HUES64 (cell line): ENCODE measurements at regions not wholly inside any gene's neighbourhood (a gene's known extent, or its start where the extent isn't known, plus 50 kb on each side); places are given as distances from the start of the nearest gene placed in this dataset.
"Not testable (repeated sequence)": the region's sequence is repeated elsewhere in the genome, so short reads cannot be mapped to it uniquely, and the experiment has no call there.

Experiments
- H3K27ac ChIP-seq: 2 replicates; pipeline ENCODE4 v1.7.0; 2013; ENCODE audit warnings: low read depth, low read length, inconsistent platforms
- H3K27me3 ChIP-seq: 2 replicates; pipeline ENCODE4 v1.6.1; 2013; ENCODE audit warnings: mild to moderate bottlenecking, low read length; ENCODE audit not compliant: insufficient read depth
- H3K36me3 ChIP-seq: 2 replicates; pipeline ENCODE4 v1.6.1; 2013; ENCODE audit warnings: mild to moderate bottlenecking, low read length; ENCODE audit not compliant: insufficient read depth
- H3K4me1 ChIP-seq: 2 replicates; pipeline ENCODE4 v1.6.1; 2013; ENCODE audit warnings: mild to moderate bottlenecking, low read length, moderate library complexity; ENCODE audit not compliant: insufficient read depth
- H3K4me3 ChIP-seq: 2 replicates; pipeline ENCODE4 v1.5.1; 2013; ENCODE audit warnings: mild to moderate bottlenecking, low read length, moderate library complexity
- H3K9ac ChIP-seq: 2 replicates; pipeline ENCODE4 v1.6.1; 2013; ENCODE audit warnings: mild to moderate bottlenecking, low read depth, low read length
- H3K9me3 ChIP-seq: 2 replicates; pipeline ENCODE4 v1.6.1; 2013; ENCODE audit warnings: low read depth, low read length; ENCODE audit not compliant: insufficient read depth
- WGBS: fragments of 150-250, 120-280 bp; methylation state at CpG from one replicate; pipeline ENCODE4 v1.1.7; 2013; ENCODE audit warnings: missing lambda C conversion rate; 5-methylcytosine and 5-hydroxymethylcytosine counted together

DNA sequence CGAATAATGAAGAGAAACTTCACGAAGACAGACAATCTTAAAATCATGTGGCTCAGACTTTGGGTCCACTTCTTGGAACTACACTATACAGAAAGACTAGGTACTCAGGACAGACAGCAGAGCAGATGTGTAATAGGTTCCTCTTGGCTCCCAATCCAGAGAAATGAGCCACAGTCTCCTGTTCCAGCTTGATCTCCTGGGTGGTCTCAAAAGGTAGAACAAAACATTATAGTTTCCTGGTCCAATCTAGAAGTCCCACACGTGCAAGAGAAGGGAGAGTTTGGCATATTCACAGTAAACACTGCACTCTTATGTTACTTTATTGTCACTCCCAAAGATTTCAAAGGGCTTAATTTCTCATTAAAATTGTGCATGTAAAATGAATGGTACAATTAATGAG is 134.5 kb upstream of the FIBIN start:
- no peaks in the 10 kb centered on the region for H3K4me1 ChIP-seq
- no peak overlapping the region for H3K9ac ChIP-seq
- no peak overlapping the region for H3K4me3 ChIP-seq
- no peaks in the 10 kb centered on the region for H3K9me3 ChIP-seq
- no peaks in the 10 kb centered on the region for H3K36me3 ChIP-seq
- H3K27me3 ChIP-seq: no peaks in the 10 kb centered on the region
- H3K27ac ChIP-seq: no peak overlapping the region
- 100% methylated on average over 3 of the region's 3 CpGs for WGBS

DNA sequence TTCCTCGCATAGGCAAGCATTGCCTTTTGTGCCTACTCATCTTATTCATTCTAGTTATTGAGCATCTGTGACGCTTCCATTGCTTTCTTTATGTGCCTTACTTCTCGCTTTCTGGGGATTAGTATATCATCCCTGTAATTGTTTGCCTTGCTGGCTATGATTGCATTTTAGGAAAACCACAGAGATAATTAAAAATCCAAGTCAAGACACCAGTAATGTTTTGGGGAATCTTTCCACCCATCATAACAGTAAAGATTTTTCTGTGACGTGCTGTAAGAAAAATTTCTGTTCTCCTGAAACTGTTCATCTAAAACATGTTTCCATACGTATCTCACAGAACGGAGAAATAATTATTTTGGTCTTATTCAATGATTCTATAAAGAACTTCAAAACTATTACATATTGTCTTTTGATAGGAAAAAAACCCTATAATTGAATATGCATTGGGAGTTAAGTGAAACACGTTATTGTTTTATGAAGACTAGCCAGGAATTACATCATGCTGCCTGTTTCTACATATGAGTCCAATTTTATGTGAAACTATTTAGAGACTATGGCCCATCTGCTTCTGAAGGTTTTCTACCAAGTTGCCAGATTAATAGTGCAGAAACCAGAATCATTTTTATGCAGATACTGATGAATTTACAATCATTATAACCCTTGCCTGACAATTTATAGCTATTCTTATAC is 133.7 kb upstream of the FIBIN start:
- Histone ChIP-seq H3K27ac (no peak overlapping the region), H3K36me3 (no peaks in the 10 kb centered on the region), H3K9ac (no peak overlapping the region), H3K4me1 (no peaks in the 10 kb centered on the region), H3K4me3 (no peak overlapping the region), H3K9me3 (no peaks in the 10 kb centered on the region), H3K27me3 (no peaks in the 10 kb centered on the region)
- 92% methylated on average over 5 of the region's 7 CpGs for WGBS

DNA sequence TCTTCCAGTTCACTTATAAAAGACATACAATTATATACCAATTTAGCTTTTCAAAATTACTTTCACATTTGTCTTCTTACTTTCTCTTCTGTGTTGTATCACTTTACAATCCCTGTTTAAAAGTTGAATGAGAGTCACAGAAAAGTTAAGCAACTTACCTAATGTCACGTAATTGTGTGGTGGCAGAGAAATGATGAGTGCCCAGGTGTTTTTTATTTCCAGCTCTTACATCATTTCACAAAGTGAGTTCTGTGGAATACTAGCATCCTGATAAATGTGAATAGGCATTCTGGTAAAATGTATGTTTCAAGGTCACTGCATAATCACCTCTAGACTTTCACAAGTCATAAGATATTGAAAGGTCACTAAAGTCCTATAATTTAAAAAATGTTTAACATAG is 133.0 kb upstream of the FIBIN start:
- H3K9ac ChIP-seq: no peak overlapping the region
- H3K4me1 ChIP-seq: no peaks in the 10 kb centered on the region
- H3K36me3 ChIP-seq: no peaks in the 10 kb centered on the region
- WGBS: 100% methylated on average over 1 of the region's 1 CpG
- H3K9me3 ChIP-seq: no peaks in the 10 kb centered on the region
- H3K27ac ChIP-seq: no peak overlapping the region
- H3K27me3 ChIP-seq: no peaks in the 10 kb centered on the region
- H3K4me3 ChIP-seq: no peak overlapping the region

DNA sequence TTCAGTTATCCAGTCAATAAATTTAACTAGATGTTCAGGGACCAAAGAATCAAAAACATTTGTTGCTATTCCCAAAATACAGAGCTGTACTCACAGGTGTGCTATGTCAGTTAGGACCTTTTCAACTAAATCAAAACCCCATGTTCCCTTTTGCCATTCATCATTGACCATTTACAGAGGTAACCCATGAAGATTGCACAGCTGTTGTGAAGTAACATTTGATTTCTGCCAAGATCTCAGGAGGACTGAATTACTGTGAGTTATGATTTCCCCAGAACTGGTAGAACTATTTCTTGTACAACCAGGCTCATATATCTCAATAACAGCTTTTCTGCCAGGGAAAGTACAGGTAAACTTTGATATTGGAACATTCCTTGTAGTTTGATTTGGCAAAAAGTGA is 131.1 kb upstream of the FIBIN start:
- H3K4me1 ChIP-seq: no peaks in the 10 kb centered on the region
- H3K9ac ChIP-seq: no peak overlapping the region
- H3K36me3 ChIP-seq: no peaks in the 10 kb centered on the region
- H3K9me3 ChIP-seq: no peaks in the 10 kb centered on the region
- no peak overlapping the region for H3K4me3 ChIP-seq
- no peak overlapping the region for H3K27ac ChIP-seq
- no peaks in the 10 kb centered on the region for H3K27me3 ChIP-seq

DNA sequence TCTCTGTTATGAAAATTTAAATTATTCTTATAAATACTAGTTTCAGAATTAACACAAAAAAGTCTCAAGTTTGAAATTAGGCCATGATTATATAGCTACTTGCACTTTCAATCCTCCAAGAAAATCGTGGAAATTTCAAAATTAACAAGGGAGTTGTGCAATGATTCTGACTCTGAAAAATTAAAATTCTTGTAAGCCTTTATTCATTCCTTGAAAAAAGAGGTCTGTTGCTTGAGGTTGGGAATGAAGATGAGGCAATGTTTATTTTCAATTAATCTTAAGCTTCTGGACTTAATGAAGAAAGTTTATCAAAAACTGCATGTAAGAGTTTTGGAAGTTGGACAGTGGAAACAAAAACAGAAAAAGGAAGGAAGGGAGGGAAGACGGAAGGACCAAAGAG is 128.2 kb upstream of the FIBIN start:
- no peaks in the 10 kb centered on the region for H3K4me1 ChIP-seq
- no peaks in the 10 kb centered on the region for H3K36me3 ChIP-seq
- 90% methylated on average over 1 of the region's 2 CpGs for WGBS
- no peak overlapping the region for H3K27ac ChIP-seq
- H3K27me3 ChIP-seq: no peaks in the 10 kb centered on the region
- no peaks in the 10 kb centered on the region for H3K9me3 ChIP-seq
- no peak overlapping the region for H3K9ac ChIP-seq
- no peak overlapping the region for H3K4me3 ChIP-seq

DNA sequence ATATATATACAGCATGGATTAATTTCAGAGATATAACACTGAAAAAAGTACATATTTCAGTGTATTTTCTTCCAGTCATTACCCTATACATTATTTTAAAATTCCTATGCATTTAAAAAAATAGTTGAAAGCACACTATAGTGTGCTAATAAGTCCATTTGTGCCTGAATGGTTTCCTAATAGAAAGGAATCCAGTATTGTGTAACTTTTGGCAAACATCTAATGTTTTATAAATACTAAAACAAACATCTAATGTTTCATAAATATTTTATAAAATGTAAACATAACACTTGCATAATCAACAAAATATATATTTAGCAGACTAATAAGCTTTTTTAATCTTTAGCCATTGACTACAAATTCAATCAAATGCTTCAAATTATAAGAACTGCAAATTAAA is 126.6 kb upstream of the FIBIN start:
- Histone ChIP-seq H3K9me3 (no peaks in the 10 kb centered on the region), H3K4me3 (no peak overlapping the region), H3K27ac (no peak overlapping the region), H3K4me1 (no peaks in the 10 kb centered on the region), H3K27me3 (no peaks in the 10 kb centered on the region), H3K9ac (no peak overlapping the region), H3K36me3 (no peaks in the 10 kb centered on the region)

DNA sequence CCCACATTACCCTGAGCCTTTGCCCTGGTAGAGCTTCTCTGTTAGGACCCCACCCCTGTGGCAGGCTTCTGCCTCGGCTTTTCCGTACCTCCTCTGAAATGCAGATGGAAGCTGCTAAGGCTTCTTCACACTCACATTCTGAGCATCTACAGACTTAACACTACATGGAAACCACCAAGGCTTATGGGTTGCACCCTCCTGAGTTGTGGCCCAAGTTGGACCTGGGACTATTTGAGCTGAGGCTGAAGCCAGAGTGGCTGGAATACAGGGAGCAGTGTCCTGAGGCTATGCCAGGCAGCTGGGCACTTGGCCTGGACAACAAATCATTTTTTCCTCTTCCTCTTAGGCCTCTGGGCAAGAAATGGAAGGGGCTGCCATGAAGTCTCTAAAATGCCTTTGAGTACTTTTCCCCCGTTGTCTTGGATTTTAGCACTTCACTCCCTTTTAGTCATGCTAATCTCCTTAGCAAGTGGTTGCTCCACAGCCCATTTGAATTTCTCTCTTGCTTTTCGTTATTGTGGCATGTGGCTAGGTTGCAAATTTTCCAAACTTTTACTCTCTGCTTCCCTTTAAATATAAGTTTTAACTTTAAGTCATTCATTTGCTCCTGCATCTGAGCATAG is 114.8 kb upstream of the FIBIN start:
- Histone ChIP-seq H3K36me3 (no peaks in the 10 kb centered on the region), H3K9ac (no peak overlapping the region), H3K9me3 (peaks cover 21% of the 10 kb centered on the region), H3K4me3 (no peak overlapping the region), H3K27me3 (no peaks in the 10 kb centered on the region), H3K4me1 (peaks cover 4% of the 10 kb centered on the region; the same call in 1 of the 2 replicates), H3K27ac (peak overlapping the region; percentile 24; the same call in 1 of the 2 replicates)
- WGBS: 56% methylated on average over 4 of the region's 4 CpGs

DNA sequence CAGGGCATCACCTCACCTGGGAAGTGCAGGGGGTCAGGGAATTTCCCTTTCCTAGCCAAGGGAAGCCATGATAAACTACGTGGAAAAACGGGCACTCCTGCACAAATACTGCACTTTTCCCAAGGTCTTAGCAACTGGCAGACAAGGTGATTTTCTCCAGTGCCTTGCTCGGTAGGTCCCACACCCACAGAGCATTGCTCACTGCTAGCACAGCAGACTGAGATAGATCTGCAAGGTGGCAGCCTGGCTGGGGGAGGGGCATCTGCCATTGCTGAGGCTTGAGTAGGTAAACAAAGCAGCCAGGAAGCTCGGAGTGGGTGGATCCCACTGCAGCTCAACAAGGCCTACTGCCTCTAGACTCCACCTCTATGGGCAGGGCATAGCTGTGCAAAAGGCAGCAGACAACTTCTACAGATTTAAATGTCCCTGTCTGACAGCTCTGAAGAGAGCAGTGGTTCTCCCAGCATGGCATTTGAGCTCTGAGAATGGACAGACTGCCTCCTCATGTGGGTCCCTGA is 111.5 kb upstream of the FIBIN start:
- not testable (repeated sequence) for H3K9ac ChIP-seq, H3K4me3 ChIP-seq, H3K4me1 ChIP-seq, H3K27me3 ChIP-seq, H3K27ac ChIP-seq, H3K36me3 ChIP-seq
- peaks cover 19% of the 10 kb centered on the region for H3K9me3 ChIP-seq
- 97% methylated on average over 4 of the region's 4 CpGs for WGBS

DNA sequence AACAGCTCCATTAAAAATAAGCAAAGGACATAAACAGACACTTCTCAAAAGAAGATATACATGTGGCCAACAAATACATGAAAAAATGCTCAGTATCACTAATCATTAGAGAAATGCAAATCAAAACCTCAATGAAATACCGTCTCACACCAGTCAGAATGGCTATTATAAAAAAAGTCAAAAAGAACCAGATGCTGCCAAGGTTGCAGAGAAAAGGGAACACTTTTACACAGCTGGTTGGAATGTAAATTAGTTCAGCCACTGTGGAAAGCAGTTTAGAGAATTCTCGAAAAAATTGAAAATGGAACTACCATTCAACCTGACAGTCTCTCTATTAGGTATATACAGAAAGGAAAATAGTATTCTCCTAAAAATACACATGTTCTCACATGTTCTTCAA is 102.4 kb upstream of the FIBIN start:
- Histone ChIP-seq H3K4me1 (no peaks in the 10 kb centered on the region), H3K9ac (no peak overlapping the region), H3K36me3 (no peaks in the 10 kb centered on the region), H3K27ac (no peak overlapping the region), H3K27me3 (no peaks in the 10 kb centered on the region), H3K4me3 (no peak overlapping the region), H3K9me3 (no peaks in the 10 kb centered on the region)
- 95% methylated on average over 1 of the region's 2 CpGs for WGBS

DNA sequence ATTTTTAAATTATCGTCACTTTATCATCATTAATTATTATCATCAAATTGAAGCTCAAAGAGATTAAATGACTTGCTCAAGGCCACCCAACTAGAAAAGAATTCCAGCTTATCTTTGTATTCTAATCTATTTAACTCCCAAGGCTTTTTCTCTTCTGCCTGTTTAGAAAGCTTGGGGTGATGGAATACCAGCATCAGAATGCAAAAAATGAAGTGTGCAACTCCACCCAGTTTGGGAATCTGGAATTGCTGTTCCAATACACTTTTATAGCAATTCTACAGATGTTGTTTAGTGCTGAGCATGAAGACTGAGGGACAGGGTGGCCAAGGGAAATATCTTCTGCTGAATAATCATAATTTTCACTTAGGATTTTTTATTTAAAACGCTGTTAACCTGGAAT is 97.2 kb upstream of the FIBIN start:
- Histone ChIP-seq H3K27me3 (no peaks in the 10 kb centered on the region), H3K27ac (no peak overlapping the region), H3K9me3 (no peaks in the 10 kb centered on the region), H3K36me3 (no peaks in the 10 kb centered on the region), H3K4me1 (no peaks in the 10 kb centered on the region; the same call in 1 of the 2 replicates), H3K4me3 (no peak overlapping the region), H3K9ac (no peak overlapping the region)
- 93% methylated on average over 1 of the region's 2 CpGs for WGBS

DNA sequence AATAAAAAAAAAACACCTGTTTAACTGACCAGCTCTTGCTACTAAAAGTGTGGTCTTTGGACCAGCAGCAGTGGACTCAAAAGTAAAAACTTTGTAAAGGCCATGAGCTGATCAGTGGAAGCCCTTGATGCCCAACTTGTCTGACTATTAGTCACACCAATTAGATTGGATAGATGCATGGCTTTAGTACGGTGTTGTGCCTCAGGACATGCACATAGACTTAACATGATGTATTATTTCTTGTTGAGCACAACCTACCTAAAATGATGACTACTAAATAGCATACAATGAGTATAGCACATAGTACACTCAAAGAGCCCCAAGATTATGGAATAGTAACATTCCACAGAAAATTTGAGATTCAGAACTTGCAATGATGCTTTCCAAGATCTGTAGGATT is 95.1 kb upstream of the FIBIN start:
- Histone ChIP-seq H3K4me3 (no peak overlapping the region), H3K27me3 (no peaks in the 10 kb centered on the region), H3K4me1 (peaks cover 4% of the 10 kb centered on the region), H3K36me3 (no peaks in the 10 kb centered on the region), H3K27ac (no peak overlapping the region), H3K9ac (no peak overlapping the region), H3K9me3 (no peaks in the 10 kb centered on the region)
- 71% methylated on average over 1 of the region's 1 CpG for WGBS
